NCI-H2227 treated with DMSO at 0.1 percent for 48 hours (cell line): ENCODE measurements at regions not wholly inside any gene's neighbourhood (a gene's known extent, or its start where the extent isn't known, plus 50 kb on each side); places are given as distances from the start of the nearest gene placed in this dataset.

ENCODE experiments used
- DNase-seq: peaks from one replicate; lab custom pipeline; 2025; lab: John Stamatoyannopoulos, UW

DNA sequence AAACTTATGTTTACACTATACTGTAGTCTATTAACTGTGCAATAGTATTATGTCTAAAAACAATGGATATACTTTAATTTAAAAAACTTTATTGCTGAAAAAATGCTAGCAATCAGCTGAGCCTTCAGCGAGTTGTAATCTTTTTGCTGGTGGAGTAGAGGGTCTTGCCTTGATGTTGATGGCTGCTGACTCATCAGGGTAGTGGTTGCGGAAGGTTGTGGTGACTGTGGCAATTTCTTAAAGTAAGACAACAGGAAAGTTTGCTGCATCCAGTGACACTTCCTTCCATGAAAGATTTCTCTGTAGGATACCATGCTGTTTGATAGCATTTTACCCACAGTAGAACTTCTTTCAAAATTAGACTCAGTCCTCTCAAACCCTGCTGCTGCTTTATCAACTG is 234.7 kb upstream of the CSF3R start:
- DNase-seq: no peak

- no peak for DNase-seq
Measured at GRCh38 chr1:36715797-36716196, 233.1 kb upstream of the CSF3R start.

DNA sequence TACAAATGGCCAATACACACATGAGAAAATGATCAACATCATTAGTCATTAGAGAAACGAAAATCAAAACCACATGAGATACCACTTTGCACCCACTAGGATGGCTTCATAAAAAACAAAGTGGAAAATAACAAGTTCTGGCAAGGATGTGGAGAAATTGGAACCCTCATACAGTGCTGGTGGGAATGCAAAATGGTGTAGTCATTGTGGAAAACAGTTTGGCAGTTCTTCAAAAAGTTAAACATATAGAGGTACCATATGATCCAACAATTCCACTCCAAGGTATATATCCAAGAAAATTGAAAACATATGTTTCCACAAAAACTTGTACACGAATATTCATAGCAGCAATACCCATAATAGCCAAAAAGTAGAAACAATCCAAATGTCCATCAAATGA is 231.6 kb upstream of the CSF3R start:
- DNase-seq: no peak

DNA sequence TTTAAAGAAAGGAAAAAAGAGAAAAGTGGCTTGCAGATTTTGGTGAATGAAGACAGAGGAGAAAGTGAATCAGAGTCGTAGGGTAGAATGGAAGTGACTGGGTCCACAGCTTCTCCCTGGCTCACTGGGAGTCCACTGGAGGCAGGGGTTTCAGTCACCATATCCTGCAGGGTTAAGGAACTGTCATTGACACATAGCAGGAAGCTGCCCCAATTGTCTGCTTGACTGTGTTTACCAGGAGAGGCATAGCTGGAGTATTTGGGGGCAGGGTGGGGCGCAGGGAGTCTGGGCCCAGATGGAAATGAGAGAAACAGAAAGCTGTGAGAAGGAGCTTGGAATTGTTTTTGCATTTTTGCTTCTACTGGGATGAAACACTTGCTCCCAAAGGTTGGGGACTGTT is 228.8 kb upstream of the CSF3R start:
- DNase-seq: no peak

DNA sequence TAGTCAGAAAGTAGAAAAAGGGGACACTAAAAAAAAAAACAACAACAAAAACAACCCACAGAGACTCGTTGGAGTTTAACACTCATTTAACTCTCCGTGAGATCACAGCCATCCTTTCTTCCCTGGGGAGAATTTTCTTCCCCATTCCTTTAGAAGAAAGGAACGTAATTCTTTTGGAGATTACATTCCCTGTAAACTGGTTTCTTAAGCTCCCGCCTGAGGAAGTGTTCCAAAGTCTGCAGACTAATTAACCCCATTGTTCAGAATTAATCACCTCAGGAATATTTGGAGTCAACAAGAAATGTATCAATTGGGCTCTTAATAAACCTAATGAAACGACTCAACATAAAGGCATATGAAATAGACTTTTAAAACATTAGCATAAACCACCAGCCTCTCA is 228.2 kb upstream of the CSF3R start:
- DNase-seq: no peak

GRCh38 chr1:36709869-36710481 is 227.3 kb upstream of the CSF3R start:
- DNase-seq: peak; percentile 85

DNA sequence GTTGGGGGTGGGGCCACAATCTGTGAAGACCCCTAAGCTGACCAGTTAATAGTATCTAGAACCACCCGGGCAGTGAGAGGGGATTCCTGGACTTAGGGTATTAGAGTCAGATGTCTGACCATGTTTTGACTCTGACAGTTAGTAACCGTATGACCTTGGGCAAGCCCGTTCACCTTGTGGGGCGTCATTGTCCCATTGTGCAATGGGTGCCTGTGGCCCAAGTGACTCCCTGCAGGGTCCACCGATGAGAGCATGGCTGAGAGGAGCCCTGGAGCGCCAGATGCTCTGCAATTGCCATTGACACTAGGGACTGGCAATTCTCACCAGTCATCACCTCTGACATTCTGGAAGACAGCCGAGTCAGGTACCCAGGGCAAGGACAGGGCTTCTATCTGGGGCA is 225.9 kb upstream of the CSF3R start:
- DNase-seq: no peak

DNA sequence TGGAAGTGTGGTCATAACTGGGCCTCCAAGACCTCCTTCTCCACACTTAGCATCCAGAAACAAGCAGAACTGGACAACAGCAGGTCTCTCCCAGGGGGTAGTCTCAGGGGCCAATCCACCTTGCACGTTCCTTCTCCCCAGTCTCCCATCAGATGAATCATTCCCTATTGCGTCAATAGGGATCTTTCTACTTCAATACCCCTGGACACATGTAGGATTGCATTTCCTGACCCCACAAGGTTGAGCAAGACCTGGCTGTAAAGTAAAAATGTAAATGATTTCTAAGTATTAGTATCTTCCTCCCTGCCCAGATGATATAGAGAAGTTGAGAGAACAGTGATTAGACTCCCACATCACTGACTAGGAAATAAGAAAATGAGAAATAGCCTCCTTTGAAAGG is 224.5 kb upstream of the CSF3R start:
- DNase-seq: no peak

- DNase-seq: no peak
Measured at GRCh38 chr1:36706416-36706815, 223.7 kb upstream of the CSF3R start.

- DNase-seq: no peak
Measured at GRCh38 chr1:36705629-36706028, 222.9 kb upstream of the CSF3R start.

- DNase-seq: peak; percentile 76
Measured at GRCh38 chr1:36703526-36704208, 221.0 kb upstream of the CSF3R start.

- DNase-seq: no peak
Measured at GRCh38 chr1:36702963-36703362, 220.2 kb upstream of the CSF3R start.

DNA sequence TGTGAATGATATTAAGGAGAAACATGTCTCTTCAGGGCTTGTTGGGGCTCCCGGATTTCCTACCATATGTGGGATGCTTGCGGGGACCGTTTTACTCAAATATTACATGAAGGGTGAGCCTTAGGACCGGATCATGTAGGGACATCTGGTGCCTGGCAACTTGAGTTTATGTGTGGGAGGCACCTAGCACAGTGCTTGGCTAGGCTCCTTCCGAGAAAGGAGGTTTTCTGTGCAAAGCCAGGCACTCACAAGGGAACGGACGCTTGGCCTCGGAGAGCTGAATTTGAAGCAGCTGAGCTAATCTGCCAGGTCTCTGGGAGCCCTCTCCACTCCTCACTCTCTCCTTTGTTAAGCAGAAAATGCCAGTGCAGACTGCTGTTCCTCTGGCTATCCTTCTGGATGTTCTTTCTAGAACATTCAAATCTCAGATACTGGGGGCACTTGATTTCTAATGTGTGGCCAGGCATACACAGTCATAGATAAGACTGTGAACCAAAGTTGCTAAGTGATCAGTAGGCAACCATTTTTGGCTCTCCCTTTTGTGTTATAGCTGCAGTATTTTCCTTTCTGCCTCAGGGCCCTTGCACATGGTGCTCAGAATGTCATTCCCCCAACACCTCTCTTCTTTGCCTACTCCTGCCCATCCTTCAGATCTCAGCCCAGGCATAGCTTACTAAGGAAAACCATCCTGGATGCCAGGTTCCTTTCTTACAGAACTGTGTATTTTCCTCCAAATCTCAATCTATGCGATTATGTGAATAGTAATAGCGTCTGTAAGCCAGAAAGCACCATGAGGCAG is 216.6 kb upstream of the CSF3R start:
- no peak for DNase-seq

DNA sequence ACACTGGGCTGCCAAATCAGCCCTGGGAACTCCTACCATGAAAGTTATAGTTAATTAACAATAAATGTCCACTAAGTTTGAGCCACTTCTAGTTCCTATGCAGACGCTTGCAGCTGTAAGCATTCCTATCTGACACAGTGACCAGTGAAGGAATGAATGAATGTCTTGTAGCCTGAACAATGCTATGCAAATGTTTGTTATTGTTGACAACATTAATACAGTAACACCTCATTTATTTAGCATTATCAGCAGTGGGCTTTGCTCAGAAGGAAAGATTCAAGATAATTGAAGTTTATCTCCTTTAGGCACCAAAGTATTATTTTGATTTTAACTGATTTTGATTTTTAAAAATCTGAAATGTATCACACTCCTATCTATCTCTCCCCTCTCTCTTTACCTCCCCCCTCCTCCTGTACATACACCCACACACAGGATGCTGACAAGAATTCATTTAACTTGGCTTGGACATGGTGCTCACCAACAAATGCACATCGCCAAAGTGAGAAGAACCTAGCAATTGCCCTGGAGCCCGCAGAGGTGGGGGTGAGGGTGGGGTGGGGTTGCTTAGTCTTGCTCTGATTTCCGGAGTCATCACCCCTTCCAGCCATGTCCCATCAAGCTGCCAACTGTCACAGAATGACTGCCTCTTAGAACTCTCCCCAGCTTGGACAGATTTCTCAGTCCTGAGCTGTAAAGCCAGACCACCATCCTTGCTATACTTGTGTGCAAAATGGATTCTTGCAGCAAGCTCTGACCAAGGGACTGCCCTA is 215.3 kb upstream of the CSF3R start:
- no peak for DNase-seq

- no peak for DNase-seq
Measured at GRCh38 chr1:36696261-36696940, 213.7 kb upstream of the CSF3R start.

GRCh38 chr1:36693603-36694002 is 210.9 kb upstream of the CSF3R start:
- no peak for DNase-seq

DNA sequence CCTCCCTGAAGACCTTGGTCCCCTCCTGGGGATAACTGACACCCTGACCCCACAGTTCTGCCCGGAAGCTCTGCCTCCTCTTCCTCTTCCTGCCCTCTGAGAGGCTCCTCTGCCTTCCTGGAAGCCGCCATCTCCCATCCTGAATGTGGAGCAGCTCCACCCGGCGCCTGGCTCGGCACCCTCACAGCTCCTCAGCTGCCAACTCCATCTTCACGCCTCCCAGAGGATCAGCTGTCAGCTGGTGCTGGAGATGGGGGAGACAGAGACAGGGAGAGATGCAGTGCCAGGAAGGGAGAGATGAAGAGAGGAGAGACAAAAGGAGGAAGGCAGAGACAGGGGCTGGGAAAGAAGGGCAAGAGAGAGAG is 210.4 kb upstream of the CSF3R start:
- DNase-seq: no peak

DNA sequence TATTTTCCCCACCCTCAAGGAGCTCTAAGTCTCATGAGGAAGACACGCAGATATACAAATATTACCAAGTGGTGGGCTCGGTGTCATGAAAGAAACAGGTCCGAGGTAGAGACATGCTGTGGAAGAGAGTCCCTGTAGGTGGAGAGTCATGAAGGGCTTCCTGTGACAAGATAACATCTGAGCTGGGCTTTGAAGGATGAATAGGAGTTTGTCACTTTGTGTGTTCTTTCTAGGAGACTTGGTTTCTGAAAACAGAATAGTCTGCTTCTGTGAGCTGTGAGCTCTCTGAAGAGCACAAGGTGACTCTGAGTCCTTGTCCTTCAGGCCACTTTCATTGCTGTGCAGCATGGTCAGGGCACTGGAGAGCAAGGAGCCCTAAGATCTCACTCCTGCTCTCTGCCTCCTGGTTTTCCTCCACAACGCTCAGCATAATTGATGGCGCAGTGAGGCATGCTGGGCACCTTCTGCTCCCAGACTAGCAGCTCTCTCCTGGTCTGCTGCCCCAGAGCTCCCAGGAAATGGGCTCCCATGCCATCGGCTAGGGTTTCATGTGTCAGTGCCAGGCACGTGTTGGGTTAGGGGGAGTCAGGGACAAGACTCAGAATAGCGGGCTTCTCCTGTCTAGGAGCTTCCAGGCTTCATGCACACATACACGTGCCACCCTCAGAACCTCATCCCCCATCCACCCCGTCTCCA is 209.9 kb upstream of the CSF3R start:
- no peak for DNase-seq

DNA sequence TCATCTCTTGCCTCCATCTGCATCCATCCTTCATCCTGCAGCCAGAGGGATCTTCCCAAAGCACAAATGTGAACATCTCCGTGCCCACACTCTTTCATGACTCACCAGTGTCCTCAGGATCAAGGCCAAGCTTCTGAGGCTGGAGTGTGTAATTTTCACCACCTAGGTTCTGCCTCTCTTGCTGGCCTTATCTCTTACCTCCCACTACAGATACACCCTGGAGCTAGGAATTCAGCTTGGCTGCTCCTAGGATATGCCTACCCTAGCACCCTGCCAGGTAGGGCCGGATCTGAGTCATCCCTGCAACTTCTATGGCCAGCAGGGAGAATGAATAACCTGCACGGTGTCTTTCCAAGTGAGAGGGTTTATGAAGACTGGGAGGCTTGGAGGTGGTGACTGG is 208.7 kb upstream of the CSF3R start:
- no peak for DNase-seq

DNA sequence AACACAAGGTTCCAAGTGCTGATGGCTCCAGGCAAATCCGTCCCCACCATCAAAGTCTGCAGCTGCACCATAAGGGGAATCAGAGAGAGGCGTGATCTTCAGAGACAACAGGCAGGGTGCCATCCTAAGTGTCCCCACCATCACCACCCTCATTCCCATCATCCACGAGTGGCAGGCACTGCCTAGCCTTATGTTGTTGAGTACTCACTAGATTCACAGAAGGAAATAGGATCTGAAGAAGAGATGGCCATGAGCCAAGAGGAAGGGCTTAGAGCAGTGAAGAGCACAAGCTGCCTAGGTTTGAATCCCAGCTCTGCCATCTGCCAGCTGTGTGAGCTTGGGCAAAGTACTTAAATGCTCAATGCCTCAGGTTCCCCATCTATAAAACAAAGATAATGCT is 207.3 kb upstream of the CSF3R start:
- no peak for DNase-seq

DNA sequence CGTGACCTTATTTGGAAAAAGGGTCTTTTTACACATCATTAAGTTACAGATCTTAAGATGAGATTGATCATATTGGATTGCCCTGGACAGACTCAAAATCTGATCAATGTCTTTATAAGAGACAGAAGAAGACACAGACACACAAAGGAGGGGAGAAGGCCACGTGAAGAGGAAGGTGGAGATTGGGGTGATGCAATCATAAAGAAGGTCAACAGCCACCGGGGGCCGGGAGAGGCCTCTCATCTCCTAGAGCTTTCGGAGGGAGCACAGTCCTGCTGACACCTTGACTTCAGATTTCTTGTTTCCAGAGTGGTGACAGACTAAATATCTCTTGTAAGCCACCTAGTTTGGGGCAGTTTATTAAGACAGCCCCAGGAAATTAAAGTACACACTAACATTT is 204.6 kb upstream of the CSF3R start:
- DNase-seq: no peak
